Duodenal mucosa (tissue), 2 donors: ENCODE measurements at regions not wholly inside any gene's neighbourhood (a gene's known extent, or its start where the extent isn't known, plus 50 kb on each side); places are given as distances from the start of the nearest gene placed in this dataset.

Experiments used
- H3K27ac ChIP-seq: one replicate; pipeline ENCODE4 v1.7.0; 2013; ENCODE audit warnings: low read depth, low read length
- H3K27me3 ChIP-seq, 2 donors: one replicate each; pipeline ENCODE4 v1.7.0; 2013; ENCODE audit warnings: low read length in 2 of 2, control low read depth in 1 of 2; ENCODE audit not compliant: insufficient read depth in 2 of 2, control insufficient read depth in 1 of 2
- H3K36me3 ChIP-seq, 2 donors: one replicate each; pipeline ENCODE4 v1.7.0; 2013; ENCODE audit warnings: low read length in 2 of 2, control low read depth in 1 of 2; ENCODE audit not compliant: insufficient read depth in 2 of 2, control insufficient read depth in 1 of 2
- H3K4me1 ChIP-seq, 2 donors: one replicate each; pipeline ENCODE4 v1.7.0; 2013; ENCODE audit warnings: low read length in 2 of 2, control low read depth in 1 of 2; ENCODE audit not compliant: insufficient read depth in 2 of 2, control insufficient read depth in 1 of 2
- H3K4me3 ChIP-seq, 2 donors: one replicate each; pipeline ENCODE4 v1.7.0; 2013; ENCODE audit warnings: low read length in 2 of 2, low read depth in 1 of 2
- H3K9ac ChIP-seq, 2 donors: one replicate each; pipeline ENCODE4 v1.7.0; 2013; ENCODE audit warnings: low read length in 2 of 2, low read depth in 1 of 2
- H3K9me3 ChIP-seq, 2 donors: one replicate each; pipeline ENCODE4 v1.7.0; 2013; ENCODE audit warnings: low read length in 2 of 2, control low read depth in 1 of 2; ENCODE audit not compliant: control insufficient read depth in 1 of 2

- no peaks in the 10 kb centered on the region for H3K36me3 ChIP-seq
- H3K9me3 ChIP-seq = no peaks in the 10 kb centered on the region
- no peak overlapping the region for H3K9ac ChIP-seq
These were observed 372.3 kb downstream of the DNAH5 start for GRCh38 chr5:13572163-13572562.

GRCh38 chr5:13569090-13569715, 375.3 kb downstream of the DNAH5 start:
- Histone ChIP-seq H3K36me3 (no peaks in the 10 kb centered on the region), H3K9me3 (peaks cover 0 to 6% of the 10 kb centered on the region in 2 donors), H3K4me1 (no peaks in the 10 kb centered on the region), H3K27ac (no peak overlapping the region), H3K4me3 (no peak overlapping the region), H3K9ac (no peak overlapping the region), H3K27me3 (no peaks in the 10 kb centered on the region)

More at GRCh38 chr5:13572163-13572562, 372.3 kb downstream of the DNAH5 start:
- no peaks in the 10 kb centered on the region for H3K4me1 ChIP-seq
- H3K27ac ChIP-seq = no peak overlapping the region
- H3K4me3 ChIP-seq = no peak overlapping the region
- H3K27me3 ChIP-seq = no peaks in the 10 kb centered on the region

- no peaks in the 10 kb centered on the region for H3K36me3 ChIP-seq
- H3K9me3 ChIP-seq = peaks cover 0 to 6% of the 10 kb centered on the region in 2 donors
- H3K4me1 ChIP-seq = no peaks in the 10 kb centered on the region
- H3K9ac ChIP-seq = no peak overlapping the region
- H3K27me3 ChIP-seq = no peaks in the 10 kb centered on the region
- H3K27ac ChIP-seq = no peak overlapping the region
- no peak overlapping the region for H3K4me3 ChIP-seq
These were observed 376.7 kb downstream of the DNAH5 start for GRCh38 chr5:13567819-13568218.

DNA sequence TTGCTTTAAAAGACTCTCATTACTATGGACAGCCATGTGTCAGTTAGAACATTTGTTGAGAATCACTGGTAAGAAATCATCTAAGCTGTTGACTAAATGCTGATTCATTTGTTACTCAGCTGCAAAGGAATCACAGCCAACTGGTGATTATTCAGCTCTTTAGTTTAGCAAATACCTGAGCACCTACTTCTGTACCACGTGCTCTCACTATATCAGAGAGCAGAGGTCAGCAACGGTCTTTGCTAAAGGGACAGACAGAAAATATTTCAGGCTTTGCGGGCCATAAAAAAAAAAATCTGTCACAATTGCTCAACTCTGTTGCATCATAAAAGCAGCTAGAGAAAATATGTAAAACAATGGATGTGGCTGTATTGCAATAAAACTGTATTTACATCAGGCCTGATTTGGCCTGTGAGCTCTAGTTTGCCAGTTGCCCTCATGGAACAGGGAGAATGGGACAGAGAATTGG, 377.6 kb downstream of the DNAH5 start:
- Histone ChIP-seq H3K27me3 (no peaks in the 10 kb centered on the region), H3K9me3 (peaks cover 0 to 6% of the 10 kb centered on the region in 2 donors), H3K36me3 (no peaks in the 10 kb centered on the region), H3K9ac (no peak overlapping the region), H3K4me1 (no peaks in the 10 kb centered on the region), H3K27ac (no peak overlapping the region), H3K4me3 (no peak overlapping the region)

DNA sequence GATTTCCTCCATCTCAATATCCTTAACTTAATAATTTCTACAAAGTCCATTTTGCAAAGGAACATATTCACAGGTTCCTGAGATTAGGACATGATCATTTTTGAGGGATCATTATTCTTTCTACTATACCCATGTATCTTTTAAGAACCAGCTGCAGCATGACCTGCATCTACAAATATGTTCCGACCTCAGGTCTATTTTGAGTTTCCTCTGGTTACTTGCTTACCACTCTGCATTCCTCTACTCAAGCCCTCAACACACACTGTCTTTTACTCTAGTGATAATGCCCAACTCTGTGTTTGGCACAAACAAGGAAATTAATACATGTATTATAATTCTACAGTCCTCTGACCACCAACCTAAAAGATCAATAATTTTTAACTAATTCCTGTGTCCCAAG, 386.1 kb downstream of the DNAH5 start:
- Histone ChIP-seq H3K36me3 (no peaks in the 10 kb centered on the region), H3K9me3 (no peaks in the 10 kb centered on the region), H3K9ac (no peak overlapping the region), H3K4me1 (no peaks in the 10 kb centered on the region), H3K27me3 (no peaks in the 10 kb centered on the region), H3K4me3 (no peak overlapping the region), H3K27ac (no peak overlapping the region)

DNA sequence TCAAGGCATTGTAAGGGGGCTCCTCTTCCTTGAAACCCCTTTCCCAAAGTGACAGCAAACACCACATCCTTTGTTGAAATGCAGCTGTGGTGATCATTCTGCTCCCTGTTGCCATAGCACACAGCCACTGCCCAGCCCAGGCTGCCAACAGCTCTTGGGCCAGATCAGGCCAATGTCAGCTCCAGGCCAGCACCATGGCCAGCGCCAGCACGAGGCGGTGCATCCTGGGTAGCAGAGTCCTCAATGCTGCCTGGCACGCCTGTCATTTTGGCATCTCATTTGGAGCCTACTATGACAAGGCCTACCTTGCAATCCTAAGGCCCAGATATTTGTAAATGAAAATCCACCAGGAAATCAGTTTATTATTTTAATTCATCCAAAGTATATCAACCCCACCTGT, 390.6 kb downstream of the DNAH5 start:
- no peak overlapping the region for H3K27ac ChIP-seq
- H3K4me3 ChIP-seq = no peak overlapping the region
- no peaks in the 10 kb centered on the region for H3K27me3 ChIP-seq
- H3K4me1 ChIP-seq = no peaks in the 10 kb centered on the region
- H3K9me3 ChIP-seq = no peaks in the 10 kb centered on the region
- H3K36me3 ChIP-seq = no peaks in the 10 kb centered on the region
- H3K9ac ChIP-seq = no peak overlapping the region

- Histone ChIP-seq H3K4me1 (no peaks in the 10 kb centered on the region), H3K27ac (no peak overlapping the region), H3K36me3 (no peaks in the 10 kb centered on the region), H3K9ac (no peak overlapping the region), H3K9me3 (no peaks in the 10 kb centered on the region), H3K27me3 (no peaks in the 10 kb centered on the region), H3K4me3 (no peak overlapping the region)
These were observed 392.1 kb downstream of the DNAH5 start for GRCh38 chr5:13552361-13552760.

- Histone ChIP-seq H3K9ac (no peak overlapping the region), H3K27me3 (no peaks in the 10 kb centered on the region), H3K4me3 (no peak overlapping the region)
These were observed 392.8 kb downstream of the DNAH5 start for GRCh38 chr5:13551645-13552044.

GRCh38 chr5:13540168-13540750, 404.2 kb downstream of the DNAH5 start:
- Histone ChIP-seq H3K36me3 (no peaks in the 10 kb centered on the region), H3K4me3 (no peak overlapping the region), H3K9me3 (peaks cover 6 to 7% of the 10 kb centered on the region in 2 donors), H3K27ac (no peak overlapping the region), H3K4me1 (no peaks in the 10 kb centered on the region), H3K27me3 (no peaks in the 10 kb centered on the region), H3K9ac (no peak overlapping the region)

More at GRCh38 chr5:13551645-13552044, 392.8 kb downstream of the DNAH5 start:
- H3K36me3 ChIP-seq = no peaks in the 10 kb centered on the region
- H3K9me3 ChIP-seq = no peaks in the 10 kb centered on the region
- no peaks in the 10 kb centered on the region for H3K4me1 ChIP-seq
- H3K27ac ChIP-seq = no peak overlapping the region

DNA sequence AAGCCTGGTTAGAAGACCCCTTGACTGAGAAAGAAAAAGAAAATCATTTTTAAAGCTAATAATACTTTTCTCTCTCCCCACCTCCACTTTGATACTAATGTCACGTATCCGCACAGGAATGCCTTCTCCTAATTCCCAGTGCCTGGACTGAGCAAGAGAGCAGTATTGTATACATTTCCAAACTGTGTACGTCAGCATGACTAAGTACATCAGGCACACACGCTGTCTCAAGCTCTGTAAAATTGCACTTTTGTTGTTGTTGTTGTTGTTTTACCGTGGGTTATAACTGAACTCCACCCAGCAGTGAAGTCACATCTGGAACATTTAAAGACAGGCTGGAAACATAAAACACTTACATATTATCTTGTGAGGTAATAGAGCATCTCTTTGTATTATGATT, 407.6 kb downstream of the DNAH5 start:
- no peaks in the 10 kb centered on the region for H3K4me1 ChIP-seq
- no peak overlapping the region for H3K9ac ChIP-seq
- no peaks in the 10 kb centered on the region for H3K36me3 ChIP-seq
- no peaks in the 10 kb centered on the region for H3K27me3 ChIP-seq
- no peaks in the 10 kb centered on the region for H3K9me3 ChIP-seq
- no peak overlapping the region for H3K27ac ChIP-seq
- H3K4me3 ChIP-seq = no peak overlapping the region
